Neuronal stem cell (in vitro differentiated cells): ENCODE measurements at regions not wholly inside any gene's neighbourhood (a gene's known extent, or its start where the extent isn't known, plus 50 kb on each side); places are given as distances from the start of the nearest gene placed in this dataset.
"Not testable (repeated sequence)": the region's sequence is repeated elsewhere in the genome, so short reads cannot be mapped to it uniquely, and the experiment has no call there.

Source experiments
- DNase-seq: peaks from one replicate; pipeline ENCODE4 v3.0.0-alpha.2; 2013; ENCODE audit warnings: low spot score
- H2AFZ ChIP-seq: one replicate; pipeline ENCODE4 v1.6.1; 2013; ENCODE audit warnings: mild to moderate bottlenecking, low read length, inconsistent platforms
- H2AK5ac ChIP-seq: 2 replicates; pipeline ENCODE4 v1.6.1; 2013; ENCODE audit warnings: low read depth, mild to moderate bottlenecking, inconsistent platforms, low read length, moderate library complexity, mixed read lengths
- H2BK120ac ChIP-seq: 2 replicates; pipeline ENCODE4 v1.6.1; 2013; ENCODE audit warnings: low read depth, mild to moderate bottlenecking, inconsistent platforms, low read length, moderate library complexity, mixed read lengths
- H2BK12ac ChIP-seq: one replicate; pipeline ENCODE4 v1.6.1; 2013; ENCODE audit warnings: low read length, inconsistent platforms
- H2BK15ac ChIP-seq: 2 replicates; pipeline ENCODE4 v1.6.1; 2013; ENCODE audit warnings: mild to moderate bottlenecking, low read length, inconsistent platforms, mixed read lengths
- H2BK5ac ChIP-seq: one replicate; pipeline ENCODE4 v1.6.1; 2013; ENCODE audit warnings: inconsistent platforms, mild to moderate bottlenecking, low read length, moderate library complexity
- H3K14ac ChIP-seq: one replicate; pipeline ENCODE4 v1.6.1; 2013; ENCODE audit warnings: low read length, inconsistent platforms
- H3K18ac ChIP-seq: 2 replicates; pipeline ENCODE4 v1.6.1; 2013; ENCODE audit warnings: low read length, inconsistent platforms
- H3K23ac ChIP-seq: 2 replicates; pipeline ENCODE4 v1.6.1; 2013; ENCODE audit warnings: low read depth, mild to moderate bottlenecking, mixed read lengths, low read length, inconsistent platforms; ENCODE audit not compliant: poor library complexity
- H3K27ac ChIP-seq: replicated peaks from 3 replicates; pipeline ENCODE4 v1.5.1; 2013; ENCODE audit warnings: low read length, inconsistent platforms
- H3K27me3 ChIP-seq, 3 experiments: 2 replicates each; pipeline ENCODE4 v1.6.1; 2013; ENCODE audit warnings: low read length in 3 of 3, mild to moderate bottlenecking in 2 of 3, inconsistent platforms in 1 of 3, low read depth in 1 of 3, mixed read lengths in 1 of 3, moderate library complexity in 1 of 3; ENCODE audit not compliant: control insufficient read depth in 3 of 3, insufficient read depth in 3 of 3
- H3K36me3 ChIP-seq, 2 donors: replicated peaks in 1 of 2; 2 replicates each; pipeline ENCODE4 v1.6.1; 2013; ENCODE audit warnings: low read length in 2 of 2; ENCODE audit not compliant: control insufficient read depth in 2 of 2, insufficient read depth in 2 of 2
- H3K4ac ChIP-seq: 2 replicates; pipeline ENCODE4 v1.6.1; 2013; ENCODE audit warnings: inconsistent platforms, mild to moderate bottlenecking, low read length, moderate library complexity
- H3K4me1 ChIP-seq, 2 donors: 1 replicate in 1 of 2; 2 replicates in 1 of 2; pipeline ENCODE4 v1.6.1; 2013; ENCODE audit warnings: low read length in 2 of 2, low read depth in 1 of 2; ENCODE audit not compliant: control insufficient read depth in 2 of 2, insufficient read depth in 1 of 2
- H3K4me2 ChIP-seq: one replicate; pipeline ENCODE4 v1.6.1; 2013; ENCODE audit warnings: mild to moderate bottlenecking, low read length, inconsistent platforms; ENCODE audit not compliant: insufficient read depth, poor library complexity, severe bottlenecking
- H3K4me3 ChIP-seq, 2 donors: 2 replicates each; pipeline ENCODE4 v1.5.1; 2013; ENCODE audit warnings: low read length in 2 of 2, mild to moderate bottlenecking in 2 of 2, inconsistent platforms in 1 of 2, moderate library complexity in 1 of 2
- H3K79me1 ChIP-seq: one replicate; pipeline ENCODE4 v1.6.1; 2013; ENCODE audit warnings: low read depth, mild to moderate bottlenecking, inconsistent platforms, low read length, moderate library complexity
- H3K9ac ChIP-seq: one replicate; pipeline ENCODE4 v1.6.1; 2013; ENCODE audit warnings: mild to moderate bottlenecking, low read depth, low read length, inconsistent platforms; ENCODE audit not compliant: poor library complexity
- H3K9me3 ChIP-seq, 2 donors: replicated peaks in 1 of 2; 2 replicates each; pipeline versions ENCODE3 to v1.6.1; 2013; ENCODE audit warnings: low read length in 2 of 2, mild to moderate bottlenecking in 2 of 2, inconsistent platforms in 1 of 2, low read depth in 1 of 2, mixed read lengths in 1 of 2, moderate library complexity in 1 of 2; ENCODE audit not compliant: control insufficient read depth in 2 of 2, insufficient read depth in 1 of 2
- H4K8ac ChIP-seq: one replicate; pipeline ENCODE4 v1.6.1; 2013; ENCODE audit warnings: low read depth, mild to moderate bottlenecking, inconsistent platforms, low read length, moderate library complexity
- H4K91ac ChIP-seq: one replicate; pipeline ENCODE4 v1.6.1; 2013; ENCODE audit warnings: low read length, low read depth, mild to moderate bottlenecking, inconsistent platforms; ENCODE audit not compliant: poor library complexity
- WGBS, 2 donors: extraction: QIAGEN DNeasy Blood & Tissue Kit; methylation state at CpG; one replicate each; pipeline ENCODE4 v1.1.7; 2013; ENCODE audit warnings: missing lambda C conversion rate in 2 of 2, mixed read lengths in 1 of 2; ENCODE audit not compliant: insufficient read length in 2 of 2, insufficient replicate concordance in 1 of 2; ENCODE audit errors: extremely low coverage in 2 of 2; 5-methylcytosine and 5-hydroxymethylcytosine counted together

GRCh38 chr7:63856466-63856865 lies 142.2 kb upstream of the ZNF722 start:
- not testable (repeated sequence) for H2BK5ac ChIP-seq, H2BK12ac ChIP-seq, H3K4me3 ChIP-seq, H2BK120ac ChIP-seq, H3K23ac ChIP-seq, H4K8ac ChIP-seq, H3K14ac ChIP-seq, H2AFZ ChIP-seq, H2AK5ac ChIP-seq, H3K4me1 ChIP-seq, H3K9ac ChIP-seq, H3K79me1 ChIP-seq, H3K9me3 ChIP-seq, H3K4me2 ChIP-seq, H4K91ac ChIP-seq, H3K27me3 ChIP-seq, H2BK15ac ChIP-seq, H3K4ac ChIP-seq, DNase-seq, H3K18ac ChIP-seq, H3K36me3 ChIP-seq, H3K27ac ChIP-seq
- no CpG with 5 or more reads among the region's 3 CpGs for WGBS, 2 donors

GRCh38 chr7:63867127-63867526 lies 131.5 kb upstream of the ZNF722 start:
- Histone ChIP-seq H2AK5ac (no peak overlapping the region), H4K91ac (no peak overlapping the region), H3K4me3 (no peak overlapping the region), H3K4me2 (no peak overlapping the region), H3K4ac (no peak overlapping the region), H3K23ac (no peak overlapping the region), H3K9ac (no peak overlapping the region), H3K18ac (no peak overlapping the region), H3K27me3 (no peaks in the 10 kb centered on the region), H2BK120ac (no peak overlapping the region), H3K36me3 (no peaks in the 10 kb centered on the region), H2BK5ac (no peak overlapping the region), H2BK15ac (no peak overlapping the region), H2BK12ac (no peak overlapping the region), H2AFZ (no peak overlapping the region), H4K8ac (no peak overlapping the region), H3K79me1 (no peaks in the 10 kb centered on the region), H3K27ac (no peak overlapping the region), H3K4me1 (no peaks in the 10 kb centered on the region), H3K9me3 (peaks cover 1 to 9% of the 10 kb centered on the region in 2 donors), H3K14ac (no peak overlapping the region)
- no peak for DNase-seq

- H3K27ac ChIP-seq, H2AFZ ChIP-seq, H2BK5ac ChIP-seq, H3K79me1 ChIP-seq, H2BK12ac ChIP-seq, H2BK15ac ChIP-seq, H3K18ac ChIP-seq, H3K27me3 ChIP-seq, H2BK120ac ChIP-seq, H3K4me1 ChIP-seq, H3K9ac ChIP-seq, H2AK5ac ChIP-seq, H4K8ac ChIP-seq, H3K14ac ChIP-seq, H3K4me2 ChIP-seq, H3K4ac ChIP-seq, H3K23ac ChIP-seq, H3K36me3 ChIP-seq, H3K4me3 ChIP-seq, DNase-seq, H4K91ac ChIP-seq: not testable (repeated sequence)
- peaks cover under 1 to 28% of the 10 kb centered on the region in 2 donors for H3K9me3 ChIP-seq
- WGBS, 2 donors: no CpG with 5 or more reads among the region's 30 CpGs
These were observed 124.4 kb upstream of the ZNF722 start for GRCh38 chr7:63874242-63874641.

- Histone ChIP-seq H2BK5ac (no peak overlapping the region), H3K18ac (no peak overlapping the region), H4K8ac (no peak overlapping the region), H3K9ac (no peak overlapping the region), H3K36me3 (no peaks in the 10 kb centered on the region), H2AFZ (no peak overlapping the region), H4K91ac (no peak overlapping the region), H2BK15ac (no peak overlapping the region), H2BK12ac (no peak overlapping the region), H2BK120ac (no peak overlapping the region), H3K9me3 (peaks cover 10 to 34% of the 10 kb centered on the region in 2 donors), H2AK5ac (no peak overlapping the region), H3K23ac (no peak overlapping the region), H3K4me3 (no peak overlapping the region), H3K4me2 (no peak overlapping the region), H3K4me1 (no peaks in the 10 kb centered on the region), H3K79me1 (no peaks in the 10 kb centered on the region), H3K27ac (no peak overlapping the region), H3K4ac (no peak overlapping the region), H3K14ac (no peak overlapping the region), H3K27me3 (no peaks in the 10 kb centered on the region)
- DNase-seq: no peak
- no CpG with 5 or more reads among the region's 1 CpG for WGBS, 2 donors
These were observed 121.8 kb upstream of the ZNF722 start for GRCh38 chr7:63876707-63877322.
